Endothelial cell of umbilical vein (primary cell): ENCODE measurements at regions not wholly inside any gene's neighbourhood (a gene's known extent, or its start where the extent isn't known, plus 50 kb on each side); places are given as distances from the start of the nearest gene placed in this dataset.

ENCODE experiments used
- BruUV-seq: library from RNA; stranded (reverse); fragments of 400-500 nt; replicated peaks from 2 replicates; lab custom pipeline; 2021; lab: Mats Ljungman, UMichigan
- CTCF ChIA-PET: fragments of 300-600, 350-600 bp; sonication (Branson Sonifier 250); formaldehyde crosslinking; loops from one replicate; lab custom pipeline; 2021; ENCODE audit warnings: antibody characterized with exemption, inconsistent platforms; lab: Charles Lee
- POLR2A ChIA-PET: fragments of 300-600, 350-600 bp; sonication (Branson Sonifier 250); formaldehyde crosslinking; loops from one replicate; lab custom pipeline; 2021; ENCODE audit warnings: antibody characterized with exemption, inconsistent platforms; lab: Charles Lee
- DNase-seq: peaks from one replicate; pipeline ENCODE4 v3.0.0-alpha.2; 2011; ENCODE audit warnings: low read depth, low spot score
- FAIRE-seq: peaks from 2 replicates; lab custom pipeline; 2011; peaks lifted over from hg19 to GRCh38; lab: Jason Lieb, UNC
- H2AFZ ChIP-seq: 2 replicates; pipeline ENCODE4 v1.6.0; 2012; ENCODE audit warnings: low read depth, low read length, control low read depth, inconsistent platforms
- H3K27ac ChIP-seq: 2 replicates; pipeline ENCODE4 v1.5.1; 2011; ENCODE audit warnings: low read depth, mild to moderate bottlenecking, control low read depth, low read length, moderate library complexity; ENCODE audit not compliant: insufficient read depth
- H3K27me3 ChIP-seq, 2 experiments: 2 replicates each; pipeline versions ENCODE4 v1.6.0 to v1.6.1; 2011; ENCODE audit warnings: low read length in 2 of 2, mixed read lengths in 1 of 2; ENCODE audit not compliant: control insufficient read depth in 2 of 2, insufficient read depth in 2 of 2
- H3K36me3 ChIP-seq, 2 experiments: 2 replicates in 1 of 2; 3 replicates in 1 of 2; pipeline ENCODE4 v1.5.1; 2011; ENCODE audit warnings: low read length in 2 of 2, mild to moderate bottlenecking in 1 of 2, moderate library complexity in 1 of 2; ENCODE audit not compliant: control insufficient read depth in 2 of 2, insufficient read depth in 2 of 2; ENCODE audit errors: extremely low read depth in 1 of 2
- H3K4me1 ChIP-seq: 3 replicates; pipeline ENCODE4 v1.5.1; 2011; ENCODE audit warnings: mild to moderate bottlenecking, low read length; ENCODE audit not compliant: control insufficient read depth, insufficient read depth; ENCODE audit errors: extremely low read depth
- H3K4me2 ChIP-seq: 2 replicates; pipeline ENCODE4 v1.6.1; 2011; ENCODE audit warnings: low read length, control low read depth, mixed read lengths; ENCODE audit not compliant: insufficient read depth
- H3K4me3 ChIP-seq, 3 experiments: fragments of 200-600 bp in 1 of 3; sonication (generic), shearing (Covaris generic) in 1 of 3; replicated peaks in 1 of 3; 2 replicates each; pipeline ENCODE4 v1.5.1; 2011 to 2016; ENCODE audit warnings: control low read depth in 3 of 3, low read length in 3 of 3, mild to moderate bottlenecking in 2 of 3, inconsistent platforms in 1 of 3, low read depth in 1 of 3, moderate library complexity in 1 of 3; ENCODE audit not compliant: insufficient read depth in 1 of 3
- H3K79me2 ChIP-seq: 2 replicates; pipeline ENCODE4 v1.6.0; 2012; ENCODE audit warnings: low read length, inconsistent platforms; ENCODE audit not compliant: control insufficient read depth, insufficient read depth
- H3K9ac ChIP-seq: replicated peaks from 2 replicates; pipeline ENCODE3; 2011; ENCODE audit warnings: low read length, control low read depth; ENCODE audit not compliant: insufficient read depth; ENCODE audit errors: extremely low read depth
- H3K9me1 ChIP-seq: replicated peaks from 3 replicates; pipeline ENCODE4 v1.6.0; 2011; ENCODE audit warnings: mild to moderate bottlenecking, low read length; ENCODE audit not compliant: control insufficient read depth, insufficient read depth; ENCODE audit errors: extremely low read depth
- H3K9me3 ChIP-seq: replicated peaks from 2 replicates; pipeline ENCODE4 v1.5.1; 2012; ENCODE audit warnings: low read length, inconsistent platforms; ENCODE audit not compliant: control insufficient read depth, insufficient read depth
- H4K20me1 ChIP-seq: replicated peaks from 2 replicates; pipeline ENCODE3; 2011; ENCODE audit warnings: mild to moderate bottlenecking, low read length; ENCODE audit not compliant: control insufficient read depth, insufficient read depth; ENCODE audit errors: extremely low read depth
- EZH2 ChIP-seq: IDR thresholded peaks from 2 replicates; pipeline ENCODE4 v1.6.1; 2012; ENCODE audit warnings: borderline replicate concordance, low read depth, mild to moderate bottlenecking, moderate library complexity, low read length, inconsistent platforms; ENCODE audit not compliant: severe bottlenecking
- FOS ChIP-seq: IDR thresholded peaks from 2 replicates; pipeline ENCODE4 v1.6.1; 2011; ENCODE audit warnings: mild to moderate bottlenecking, low read length, moderate library complexity, borderline replicate concordance; ENCODE audit not compliant: insufficient read depth
- GATA2 ChIP-seq: IDR thresholded peaks from 2 replicates; pipeline ENCODE4 v1.7.0; 2011; ENCODE audit warnings: low read depth, mild to moderate bottlenecking, moderate library complexity, mixed read lengths, low read length; ENCODE audit not compliant: insufficient read length, insufficient read depth
- JUN ChIP-seq: IDR thresholded peaks from 2 replicates; pipeline ENCODE4 v1.6.1; 2011; ENCODE audit warnings: borderline replicate concordance, low read depth; ENCODE audit not compliant: insufficient read length, insufficient read depth
- MAX ChIP-seq: IDR thresholded peaks from 2 replicates; pipeline ENCODE4 v1.6.1; 2011; ENCODE audit not compliant: insufficient read depth, insufficient read length
- MYC ChIP-seq: IDR thresholded peaks from one replicate; pipeline ENCODE4 v1.6.1; 2011; ENCODE audit warnings: mild to moderate bottlenecking, low read depth, low read length
- POLR2A ChIP-seq: IDR thresholded peaks from 2 replicates; pipeline ENCODE4 v1.6.1; 2012; ENCODE audit warnings: low read depth, mild to moderate bottlenecking, control low read depth, low read length
- POLR2AphosphoS5 ChIP-seq: IDR thresholded peaks from 2 replicates; pipeline ENCODE4 v1.6.1; 2012; ENCODE audit warnings: low read depth, mild to moderate bottlenecking, control low read depth, low read length, moderate library complexity; ENCODE audit not compliant: insufficient read depth
- dilution Hi-C: fragments of 300-500 bp; cut with MboI; formaldehyde crosslinking; loops from one replicate; pipeline ENCODE4 v1.15.0; 2019; ENCODE audit warnings: low sequenced_read_pairs; ENCODE audit not compliant: extremely low pct_ligation_motif_present
- intact Hi-C: fragments of 100-400 bp; cut with micrococcal nuclease; formaldehyde crosslinking; loops from one replicate; pipeline ENCODE4 v1.10.0; 2022
- TF ChIP-seq, protein P1 (sequence below), 2 donors: IDR thresholded peaks; 1 replicate in 1 of 2; 2 replicates in 1 of 2; pipeline ENCODE4 v1.5.1; 2011; ENCODE audit warnings: low read length in 2 of 2, mild to moderate bottlenecking in 2 of 2, moderate library complexity in 2 of 2, control low read depth in 1 of 2, inconsistent platforms in 1 of 2, low read depth in 1 of 2; ENCODE audit not compliant: insufficient read depth in 1 of 2; ENCODE audit errors: extremely low read depth in 1 of 2

- BruUV-seq, result no TSS peak
- no peak overlapping the region for H2AFZ ChIP-seq
- DNase-seq (no peak), FAIRE-seq (no peak)
- ChIA-PET CTCF (interaction anchor here (2.0 kb wide), 1 partner anchor 21 kb away, joined by 7 read pairs; no protein-coding TSS in a partner anchor), POLR2A (no interaction called here)
- no peaks in the 10 kb centered on the region for H3K36me3 ChIP-seq
- dilution Hi-C loops (no loop called here), intact Hi-C loops (no loop called here)
- H3K4me1 ChIP-seq, result no peaks in the 10 kb centered on the region
- no peak overlapping the region for H3K4me2 ChIP-seq
- H4K20me1 ChIP-seq, result no peaks in the 10 kb centered on the region
- no peak overlapping the region for H3K4me3 ChIP-seq
- no peak overlapping the region for H3K27ac ChIP-seq
- H3K9me1 ChIP-seq, result no peaks in the 10 kb centered on the region
- H3K27me3 ChIP-seq, result no peaks in the 10 kb centered on the region
- H3K79me2 ChIP-seq, result no peaks in the 10 kb centered on the region
- no peaks in the 10 kb centered on the region for H3K9me3 ChIP-seq
- no peak for TF ChIP-seq POLR2AphosphoS5
- no peak for TF ChIP-seq JUN
- no peak for TF ChIP-seq POLR2A
- TF ChIP-seq, protein P1, sequence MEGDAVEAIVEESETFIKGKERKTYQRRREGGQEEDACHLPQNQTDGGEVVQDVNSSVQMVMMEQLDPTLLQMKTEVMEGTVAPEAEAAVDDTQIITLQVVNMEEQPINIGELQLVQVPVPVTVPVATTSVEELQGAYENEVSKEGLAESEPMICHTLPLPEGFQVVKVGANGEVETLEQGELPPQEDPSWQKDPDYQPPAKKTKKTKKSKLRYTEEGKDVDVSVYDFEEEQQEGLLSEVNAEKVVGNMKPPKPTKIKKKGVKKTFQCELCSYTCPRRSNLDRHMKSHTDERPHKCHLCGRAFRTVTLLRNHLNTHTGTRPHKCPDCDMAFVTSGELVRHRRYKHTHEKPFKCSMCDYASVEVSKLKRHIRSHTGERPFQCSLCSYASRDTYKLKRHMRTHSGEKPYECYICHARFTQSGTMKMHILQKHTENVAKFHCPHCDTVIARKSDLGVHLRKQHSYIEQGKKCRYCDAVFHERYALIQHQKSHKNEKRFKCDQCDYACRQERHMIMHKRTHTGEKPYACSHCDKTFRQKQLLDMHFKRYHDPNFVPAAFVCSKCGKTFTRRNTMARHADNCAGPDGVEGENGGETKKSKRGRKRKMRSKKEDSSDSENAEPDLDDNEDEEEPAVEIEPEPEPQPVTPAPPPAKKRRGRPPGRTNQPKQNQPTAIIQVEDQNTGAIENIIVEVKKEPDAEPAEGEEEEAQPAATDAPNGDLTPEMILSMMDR (IDR thresholded peaks at IDR 0.05; ENCODE audit: extremely low read depth in 1 of 2, insufficient read depth in 1 of 2, low read depth in 1 of 2, low read length in 2 of 2), result no peak
- no peak for TF ChIP-seq MAX
- TF ChIP-seq GATA2, result no peak
- no peak for TF ChIP-seq FOS
- TF ChIP-seq EZH2, result no peak
- TF ChIP-seq MYC, result no peak
- no peak overlapping the region for H3K9ac ChIP-seq
Observed at GRCh38 chr9:107404161-107404560, 85.4 kb downstream of the KLF4 start.
